Tibial nerve (tissue), 4 donors: ENCODE measurements at regions not wholly inside any gene's neighbourhood (a gene's known extent, or its start where the extent isn't known, plus 50 kb on each side); places are given as distances from the start of the nearest gene placed in this dataset.
"Not testable (repeated sequence)": the region's sequence is repeated elsewhere in the genome, so short reads cannot be mapped to it uniquely, and the experiment has no call there.

Source experiments
- DNase-seq, 2 donors: peaks; one replicate each; pipeline ENCODE4 v3.0.0-alpha.2; 2019; ENCODE audit warnings: low spot score in 2 of 2
- H3K27ac ChIP-seq, 4 donors: fragments of 200-600 bp; sonication (generic) in 3 of 4; one replicate each; pipeline ENCODE4 v1.5.1; 2017 to 2019; ENCODE audit warnings: mild to moderate bottlenecking in 1 of 4
- H3K27me3 ChIP-seq, 2 donors: fragments of 200-600 bp; sonication (generic) in 1 of 2; one replicate each; pipeline versions ENCODE4 v1.5.1 to v1.6.0; 2017 to 2019
- H3K36me3 ChIP-seq, 3 donors: fragments of 200-600 bp; sonication (generic); one replicate each; pipeline ENCODE4 v1.5.1; 2018 to 2019
- H3K4me1 ChIP-seq, 4 donors: fragments of 200-600 bp; sonication (generic) in 3 of 4; one replicate each; pipeline ENCODE4 v1.5.1; 2017 to 2019
- H3K4me3 ChIP-seq, 4 donors: fragments of 200-600 bp; sonication (generic) in 3 of 4; one replicate each; pipeline ENCODE4 v1.5.1; 2017 to 2019; ENCODE audit warnings: mild to moderate bottlenecking in 1 of 4, moderate library complexity in 1 of 4
- H3K9me3 ChIP-seq, 4 donors: fragments of 200-600 bp; sonication (generic) in 3 of 4; one replicate each; pipeline ENCODE4 v1.5.1; 2017 to 2019
- EP300 ChIP-seq, 2 donors: sonication (generic); formaldehyde crosslinking; IDR thresholded peaks; one replicate each; pipeline ENCODE4 v1.6.1; 2017; ENCODE audit warnings: antibody characterized with exemption in 2 of 2, mild to moderate bottlenecking in 1 of 2
- POLR2A ChIP-seq, 2 donors: fragments of 450-650 bp; IDR thresholded peaks; one replicate each; pipeline ENCODE4 v1.6.1; 2017; ENCODE audit warnings: antibody characterized with exemption in 2 of 2, mild to moderate bottlenecking in 2 of 2, moderate library complexity in 2 of 2
- WGBS, 2 donors: methylation state at CpG; one replicate each; pipeline ENCODE4 v1.1.5; 2018; 5-methylcytosine and 5-hydroxymethylcytosine counted together
- TF ChIP-seq, protein P1 (sequence below), 5 experiments: fragments of 200-600 bp in 3 of 5; fragments of 450-650 bp in 2 of 5; sonication (generic) in 3 of 5; IDR thresholded peaks; one replicate each; pipeline ENCODE4 v1.5.1; 2016 to 2019; ENCODE audit warnings: antibody characterized with exemption in 5 of 5, mild to moderate bottlenecking in 3 of 5, moderate library complexity in 2 of 5

DNA sequence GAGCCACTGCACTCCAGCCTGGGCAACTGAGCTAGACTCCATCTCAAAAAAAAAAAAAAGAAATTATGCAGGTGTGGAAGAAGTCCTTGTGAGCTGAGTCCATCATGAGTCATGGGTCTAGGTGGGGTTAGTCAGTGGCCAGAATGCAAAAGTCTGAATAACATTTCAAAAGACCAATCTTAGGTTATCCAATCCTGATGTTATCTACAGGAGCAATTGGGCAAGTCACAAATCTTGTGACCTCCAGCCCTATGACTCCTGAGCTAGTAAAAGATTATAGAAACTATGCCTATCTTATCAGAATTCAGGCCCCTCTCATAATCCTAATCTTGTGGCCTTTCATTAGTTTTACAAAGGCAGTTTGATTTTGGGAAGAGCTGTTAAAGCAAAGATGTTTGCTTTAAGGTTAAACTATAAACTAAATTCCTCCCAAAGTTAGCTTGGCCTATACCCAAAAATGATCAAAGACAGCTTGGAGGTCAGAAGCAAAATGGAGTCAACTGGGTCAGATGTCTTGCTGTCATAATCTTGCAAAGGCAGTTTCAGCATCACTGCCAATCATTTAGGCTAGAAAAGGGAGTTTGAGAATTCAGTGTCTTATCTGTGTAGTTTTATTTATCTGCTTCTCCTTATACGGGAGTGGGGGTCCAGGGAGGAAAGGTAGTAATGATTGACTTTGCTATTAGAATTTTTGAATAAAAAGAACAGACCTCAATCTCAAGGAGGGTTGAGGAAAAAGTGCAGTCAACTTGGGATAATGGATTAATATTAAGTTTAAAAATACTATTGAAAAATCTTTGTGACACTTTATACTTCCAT is 71.2 kb upstream of the TRIM24 start:
- Histone ChIP-seq H3K27me3 (no peaks in the 10 kb centered on the region), H3K36me3 (no peaks in the 10 kb centered on the region), H3K27ac (no peak overlapping the region), H3K9me3 (peaks cover 0 to under 1% (median 0%) of the 10 kb centered on the region in 4 donors), H3K4me1 (no peaks in the 10 kb centered on the region), H3K4me3 (no peak overlapping the region)
- TF ChIP-seq, protein P1, sequence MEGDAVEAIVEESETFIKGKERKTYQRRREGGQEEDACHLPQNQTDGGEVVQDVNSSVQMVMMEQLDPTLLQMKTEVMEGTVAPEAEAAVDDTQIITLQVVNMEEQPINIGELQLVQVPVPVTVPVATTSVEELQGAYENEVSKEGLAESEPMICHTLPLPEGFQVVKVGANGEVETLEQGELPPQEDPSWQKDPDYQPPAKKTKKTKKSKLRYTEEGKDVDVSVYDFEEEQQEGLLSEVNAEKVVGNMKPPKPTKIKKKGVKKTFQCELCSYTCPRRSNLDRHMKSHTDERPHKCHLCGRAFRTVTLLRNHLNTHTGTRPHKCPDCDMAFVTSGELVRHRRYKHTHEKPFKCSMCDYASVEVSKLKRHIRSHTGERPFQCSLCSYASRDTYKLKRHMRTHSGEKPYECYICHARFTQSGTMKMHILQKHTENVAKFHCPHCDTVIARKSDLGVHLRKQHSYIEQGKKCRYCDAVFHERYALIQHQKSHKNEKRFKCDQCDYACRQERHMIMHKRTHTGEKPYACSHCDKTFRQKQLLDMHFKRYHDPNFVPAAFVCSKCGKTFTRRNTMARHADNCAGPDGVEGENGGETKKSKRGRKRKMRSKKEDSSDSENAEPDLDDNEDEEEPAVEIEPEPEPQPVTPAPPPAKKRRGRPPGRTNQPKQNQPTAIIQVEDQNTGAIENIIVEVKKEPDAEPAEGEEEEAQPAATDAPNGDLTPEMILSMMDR (IDR thresholded peaks at IDR 0.05) = no peak
- no peak for TF ChIP-seq EP300 (IDR thresholded peaks at IDR 0.05)
- no peak for TF ChIP-seq POLR2A (IDR thresholded peaks at IDR 0.05)
- WGBS, 2 donors = 0 to 26% methylated on average over 1 of the region's 1 CpG
- no peak for DNase-seq

DNA sequence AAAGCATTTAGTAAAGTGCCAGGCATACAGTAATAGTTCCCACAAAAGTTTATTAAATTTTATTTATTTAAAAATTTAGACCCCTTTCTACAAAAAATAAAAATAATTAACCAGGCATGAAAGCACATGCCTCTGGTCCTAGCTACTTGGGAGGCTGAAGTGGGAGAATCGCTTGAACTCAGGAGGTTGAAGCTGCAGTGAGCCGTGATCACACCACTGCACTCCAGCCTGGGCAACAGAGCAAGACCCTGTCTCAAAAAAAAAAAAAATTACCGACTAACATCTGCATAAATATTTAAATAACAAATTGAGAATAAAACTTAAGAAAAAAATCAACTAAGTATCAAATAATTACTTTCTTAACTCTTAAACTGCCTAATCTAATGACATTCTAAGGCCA is 64.3 kb upstream of the TRIM24 start:
- no peak for DNase-seq
- peaks cover 0 to 7% (median 0%) of the 10 kb centered on the region in 4 donors for H3K9me3 ChIP-seq
- H3K27ac ChIP-seq = no peak overlapping the region
- H3K36me3 ChIP-seq = no peaks in the 10 kb centered on the region
- no peak for TF ChIP-seq EP300 (IDR thresholded peaks at IDR 0.05)
- 68 to 85% methylated on average over 3 of the region's 3 CpGs for WGBS, 2 donors
- no peaks in the 10 kb centered on the region for H3K4me1 ChIP-seq
- no peaks in the 10 kb centered on the region for H3K27me3 ChIP-seq
- no peak overlapping the region for H3K4me3 ChIP-seq

DNA sequence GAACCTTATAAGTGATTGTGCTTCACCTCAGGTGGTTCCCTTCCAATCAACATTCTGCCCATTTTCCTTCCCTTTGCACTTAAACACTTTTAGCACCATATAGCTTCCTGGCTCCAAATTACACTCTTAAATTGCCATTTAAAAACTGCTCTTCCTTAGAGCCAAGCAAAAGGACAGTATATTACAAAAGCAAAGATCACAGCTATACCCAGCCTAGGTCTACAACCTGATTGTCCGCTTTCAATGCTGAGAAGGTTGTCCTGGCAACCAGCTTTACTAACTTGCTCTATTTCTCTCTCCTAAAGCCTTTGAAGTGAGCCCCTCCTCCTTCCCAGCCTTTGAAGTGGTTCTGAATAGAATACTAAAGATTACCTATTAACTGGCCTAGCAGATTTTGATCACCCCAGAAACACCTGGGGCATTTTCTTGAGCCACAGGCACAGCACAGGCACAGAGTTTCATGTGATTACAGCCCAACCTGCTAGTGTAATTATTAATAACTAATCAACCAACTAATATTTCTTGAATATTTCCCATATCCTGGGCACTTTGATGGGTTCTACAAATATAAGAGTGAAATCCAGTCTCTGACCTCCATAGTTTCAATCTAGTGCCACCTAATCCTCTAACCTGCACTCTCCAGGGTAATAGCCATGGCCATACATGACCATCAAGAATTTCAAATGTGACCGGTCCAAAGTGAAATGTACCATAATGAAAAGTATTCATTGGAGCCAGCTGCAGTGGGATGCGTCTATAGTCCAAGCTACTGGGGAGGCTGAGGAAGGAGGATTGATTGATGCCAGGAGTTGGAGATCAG is 63.6 kb upstream of the TRIM24 start:
- DNase-seq = no peak
- Histone ChIP-seq H3K4me1 (no peaks in the 10 kb centered on the region), H3K4me3 (no peak overlapping the region), H3K27ac (no peak overlapping the region), H3K27me3 (no peaks in the 10 kb centered on the region), H3K9me3 (peaks cover 0 to 7% (median 0%) of the 10 kb centered on the region in 4 donors), H3K36me3 (no peaks in the 10 kb centered on the region)
- TF ChIP-seq EP300 (IDR thresholded peaks at IDR 0.05) (no peak), POLR2A (IDR thresholded peaks at IDR 0.05) (no peak)
- TF ChIP-seq, protein P1 (IDR thresholded peaks at IDR 0.05) = no peak
- 79 to 85% methylated on average over 3 of the region's 3 CpGs for WGBS, 2 donors

DNA sequence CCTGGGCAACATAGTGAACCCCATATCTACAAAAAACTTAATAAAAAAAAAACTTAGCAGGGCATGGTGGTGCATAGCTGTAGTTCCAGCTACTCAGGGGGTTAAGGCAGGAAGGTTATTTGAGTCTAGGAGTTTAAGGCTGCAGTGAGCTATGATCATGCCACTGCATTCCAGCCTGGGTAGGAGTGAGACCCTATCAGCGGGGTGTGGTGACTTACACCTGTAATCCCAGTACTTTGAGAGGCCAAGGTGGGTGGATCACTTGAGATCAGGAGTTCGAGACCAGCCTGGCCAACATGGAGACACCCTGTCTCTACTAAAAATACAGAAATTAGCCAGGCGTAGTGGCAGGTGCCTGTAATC is 63.0 kb upstream of the TRIM24 start:
- H3K4me1 ChIP-seq, H3K36me3 ChIP-seq, H3K4me3 ChIP-seq, H3K27me3 ChIP-seq, H3K9me3 ChIP-seq, DNase-seq, H3K27ac ChIP-seq: not testable (repeated sequence)
- 91 to 92% methylated on average over 3 of the region's 3 CpGs for WGBS, 2 donors

DNA sequence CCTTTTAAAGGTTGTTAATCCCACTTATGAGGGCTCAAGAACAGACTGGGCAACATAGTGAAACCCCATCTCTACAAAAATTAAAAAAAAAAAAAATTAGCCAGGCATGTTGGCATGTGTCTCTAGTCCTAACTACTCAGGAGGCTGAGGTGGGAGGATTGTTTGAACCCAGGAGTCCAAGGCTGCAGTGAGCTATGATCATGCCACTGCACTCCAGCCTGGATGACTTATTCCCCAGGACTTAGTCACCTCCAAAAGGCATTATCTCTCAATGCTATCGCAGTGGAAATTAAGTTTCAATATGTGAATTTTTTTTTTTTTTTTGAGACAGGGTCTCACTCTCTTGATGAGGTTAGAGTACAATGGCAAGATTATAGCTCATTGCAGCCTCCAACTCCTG is 61.2 kb upstream of the TRIM24 start:
- Histone ChIP-seq H3K27me3 (no peaks in the 10 kb centered on the region), H3K4me3 (no peak overlapping the region), H3K4me1 (no peaks in the 10 kb centered on the region), H3K36me3 (no peaks in the 10 kb centered on the region), H3K27ac (no peak overlapping the region), H3K9me3 (peaks cover 0 to 6% (median 0%) of the 10 kb centered on the region in 4 donors)
- 97 to 100% methylated on average over 1 of the region's 1 CpG for WGBS, 2 donors
- TF ChIP-seq EP300 (IDR thresholded peaks at IDR 0.05) = no peak
- TF ChIP-seq, protein P1 (IDR thresholded peaks at IDR 0.05) = no peak
- no peak for TF ChIP-seq POLR2A (IDR thresholded peaks at IDR 0.05)
- no peak for DNase-seq

DNA sequence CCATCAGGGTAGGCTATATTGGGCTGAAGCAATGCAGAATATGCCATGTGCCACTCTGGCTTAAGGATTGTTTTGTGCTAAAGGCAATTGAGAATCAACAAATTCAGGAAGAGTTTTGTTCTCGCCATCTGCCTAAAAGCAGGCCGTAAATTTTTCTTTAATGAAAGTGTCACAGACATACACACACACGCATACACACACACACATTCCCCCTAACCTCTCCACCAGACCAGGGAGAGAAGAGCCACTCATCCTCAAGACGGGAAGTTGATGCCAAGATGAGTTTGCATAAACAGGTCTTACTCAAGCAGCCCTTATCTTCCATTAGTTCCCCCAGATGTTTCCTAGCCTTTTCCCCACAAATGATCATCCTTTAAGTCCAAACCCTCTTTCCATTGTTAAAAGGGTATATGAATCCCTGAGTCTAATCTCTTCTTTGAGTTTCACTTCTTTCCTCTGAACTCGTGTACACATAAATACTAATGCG is 59.6 kb upstream of the TRIM24 start:
- Histone ChIP-seq H3K36me3 (no peaks in the 10 kb centered on the region), H3K27me3 (no peaks in the 10 kb centered on the region), H3K27ac (no peak overlapping the region), H3K4me1 (no peaks in the 10 kb centered on the region), H3K4me3 (no peak overlapping the region), H3K9me3 (no peaks in the 10 kb centered on the region)
- DNase-seq = no peak
- WGBS, 2 donors = 78 to 83% methylated on average over 6 of the region's 6 CpGs
- TF ChIP-seq POLR2A (IDR thresholded peaks at IDR 0.05) = no peak
- TF ChIP-seq, protein P1 (IDR thresholded peaks at IDR 0.05) = no peak
- no peak for TF ChIP-seq EP300 (IDR thresholded peaks at IDR 0.05)
